GM12878 (cell line): ENCODE measurements at regions not wholly inside any gene's neighbourhood (a gene's known extent, or its start where the extent isn't known, plus 50 kb on each side); places are given as distances from the start of the nearest gene placed in this dataset.

Experiments
- ATAC-seq: fragments of 200-7000 bp; cut with Tn5 transposase; 3 replicates; pipeline ENCODE4 v1.9.1; 2020; ENCODE audit warnings: mild to moderate bottlenecking, moderate library complexity
- BruUV-seq: library from RNA; stranded (reverse); fragments of 400-500 nt; replicated peaks from 2 replicates; lab custom pipeline; 2021; lab: Mats Ljungman, UMichigan
- CTCF ChIA-PET: fragments of 300-600 bp; sonication (Branson Sonifier 250); formaldehyde crosslinking; extraction: SDS; loops from one replicate; lab custom pipeline; 2021; ENCODE audit warnings: inconsistent platforms; lab: Yijun Ruan, JAX
- POLR2A ChIA-PET: fragments of 350-600 bp; formaldehyde crosslinking; extraction: SDS; loops from one replicate; lab custom pipeline; 2021; ENCODE audit warnings: inconsistent platforms; lab: Charles Lee
- RAD21 ChIA-PET: fragments of 300-600 bp; sonication (Branson Sonifier 250); formaldehyde crosslinking; loops from one replicate; lab custom pipeline; 2023; ENCODE audit warnings: antibody characterized with exemption; ENCODE audit not compliant: unreplicated experiment; lab: Charles Lee
- SMC1A ChIA-PET: fragments of 300-600 bp; sonication (Branson Sonifier 250); formaldehyde crosslinking; loops from one replicate; lab custom pipeline; 2023; ENCODE audit not compliant: unreplicated experiment, uncharacterized antibody; lab: Charles Lee
- DNase-seq: peaks from one replicate; pipeline ENCODE4 v3.0.0-alpha.2; 2011; ENCODE audit warnings: low read depth, low spot score
- FAIRE-seq: peaks from 3 replicates; lab custom pipeline; 2011; peaks lifted over from hg19 to GRCh38; lab: Jason Lieb, UNC
- H2AFZ ChIP-seq: 2 replicates; pipeline ENCODE4 v1.6.0; 2011; ENCODE audit warnings: low read depth, low read length, control low read depth; ENCODE audit not compliant: control insufficient read depth
- H3K27ac ChIP-seq: 2 replicates; pipeline ENCODE4 v1.5.1; 2011; ENCODE audit warnings: control low read depth; ENCODE audit not compliant: control insufficient read depth, insufficient read depth
- H3K27me3 ChIP-seq, 2 experiments: replicated peaks in 1 of 2; 2 replicates each; pipeline versions ENCODE4 v1.6.0 to v1.6.1; 2011; ENCODE audit warnings: low read length in 1 of 2; ENCODE audit not compliant: control insufficient read depth in 2 of 2, insufficient read depth in 2 of 2
- H3K36me3 ChIP-seq, 2 experiments: 2 replicates each; pipeline ENCODE4 v1.5.1; 2011; ENCODE audit warnings: low read length in 1 of 2; ENCODE audit not compliant: control insufficient read depth in 2 of 2, insufficient read depth in 2 of 2
- H3K4me1 ChIP-seq: 2 replicates; pipeline ENCODE4 v1.6.1; 2011; ENCODE audit warnings: mild to moderate bottlenecking, low read length, moderate library complexity, mixed read lengths; ENCODE audit not compliant: control insufficient read depth, insufficient read depth
- H3K4me2 ChIP-seq: 2 replicates; pipeline ENCODE4 v1.6.0; 2011; ENCODE audit warnings: control low read depth; ENCODE audit not compliant: control insufficient read depth, insufficient read depth
- H3K4me3 ChIP-seq: fragments of 200-600 bp; sonication (generic); 2 replicates; pipeline ENCODE4 v1.5.1; 2016
- H3K79me2 ChIP-seq: 2 replicates; pipeline ENCODE4 v1.6.0; 2011; ENCODE audit warnings: low read length; ENCODE audit not compliant: control insufficient read depth, insufficient read depth
- H3K9ac ChIP-seq: 2 replicates; pipeline ENCODE4 v1.8.0; 2011; ENCODE audit warnings: low read length, control low read depth, mixed read lengths; ENCODE audit not compliant: control insufficient read depth, insufficient read depth
- H3K9me3 ChIP-seq: replicated peaks from 3 replicates; pipeline ENCODE4 v1.5.1; 2011; ENCODE audit warnings: mild to moderate bottlenecking, low read length; ENCODE audit not compliant: control insufficient read depth, insufficient read depth
- H4K20me1 ChIP-seq: 2 replicates; pipeline ENCODE4 v1.6.0; 2011; ENCODE audit not compliant: control insufficient read depth, insufficient read depth
- BCL11A ChIP-seq: IDR thresholded peaks from 2 replicates; pipeline ENCODE4 v1.6.1; 2011; ENCODE audit warnings: low read depth, low read length
- CHD1 ChIP-seq: IDR thresholded peaks from 2 replicates; pipeline ENCODE4 v1.6.1; 2012; ENCODE audit warnings: low read depth, low read length, improper control_type of control experiment
- EZH2 ChIP-seq: IDR thresholded peaks from 2 replicates; pipeline ENCODE4 v1.6.1; 2012; ENCODE audit warnings: low read depth, mild to moderate bottlenecking, control low read depth, inconsistent platforms, low read length, borderline replicate concordance; ENCODE audit not compliant: control insufficient read depth
- FOS ChIP-seq: IDR thresholded peaks from 3 replicates; pipeline ENCODE4 v1.6.1; 2011; ENCODE audit warnings: borderline replicate concordance; ENCODE audit not compliant: insufficient read length; ENCODE audit errors: extremely low read depth
- FOXM1 ChIP-seq: IDR thresholded peaks from 2 replicates; pipeline ENCODE4 v1.6.1; 2012; ENCODE audit warnings: low read depth, mild to moderate bottlenecking, inconsistent platforms, low read length, moderate library complexity
- GATAD2B ChIP-seq: fragments of 450-650 bp; conservative IDR thresholded peaks from 2 replicates; pipeline ENCODE4 v1.6.1; 2017; ENCODE audit warnings: low read depth, mild to moderate bottlenecking, moderate library complexity
- IRF4 ChIP-seq: IDR thresholded peaks from 2 replicates; pipeline ENCODE4 v1.6.1; 2011; ENCODE audit warnings: low read depth, low read length
- MEF2A ChIP-seq: IDR thresholded peaks from 2 replicates; pipeline ENCODE4 v1.6.1; 2011; ENCODE audit warnings: low read depth, mild to moderate bottlenecking, low read length, moderate library complexity; ENCODE audit not compliant: insufficient read depth
- MEF2B ChIP-seq: fragments of 450-650 bp; IDR thresholded peaks from 2 replicates; pipeline ENCODE4 v1.6.1; 2018; ENCODE audit warnings: mild to moderate bottlenecking, moderate library complexity; ENCODE audit not compliant: partially characterized antibody, poor library complexity, severe bottlenecking
- NR2C1 ChIP-seq: fragments of 450-650 bp; IDR thresholded peaks from 2 replicates; pipeline ENCODE4 v1.6.1; 2017; ENCODE audit warnings: antibody characterized with exemption, mild to moderate bottlenecking, moderate library complexity
- RBBP5 ChIP-seq: fragments of 200-600 bp; sonication (generic); conservative IDR thresholded peaks from 2 replicates; pipeline ENCODE4 v1.6.1; 2016
- SREBF1 ChIP-seq: IDR thresholded peaks from 2 replicates; pipeline ENCODE4 v1.6.1; 2012; ENCODE audit warnings: mild to moderate bottlenecking, low read length
- STAT3 ChIP-seq: IDR thresholded peaks from 2 replicates; pipeline ENCODE4 v1.6.1; 2011; ENCODE audit warnings: low read depth, low read length, improper control_type of control experiment
- TCF7 ChIP-seq: IDR thresholded peaks from 2 replicates; pipeline ENCODE4 v1.6.1; 2014; ENCODE audit warnings: antibody characterized with exemption, borderline replicate concordance
- ZBED1 ChIP-seq: IDR thresholded peaks from 2 replicates; pipeline ENCODE4 v1.6.1; 2016; ENCODE audit warnings: borderline replicate concordance
- ZZZ3 ChIP-seq: IDR thresholded peaks from 2 replicates; pipeline ENCODE4 v1.6.1; 2011; ENCODE audit warnings: low read depth; ENCODE audit not compliant: control insufficient read depth, insufficient read length
- WGBS: methylation state at CpG from one replicate; pipeline ENCODE4 v1.1.6; 2016; ENCODE audit warnings: low lambda C conversion rate; ENCODE audit not compliant: insufficient replicate concordance, insufficient coverage; ENCODE audit errors: missing lambda C conversion rate; 5-methylcytosine and 5-hydroxymethylcytosine counted together
- in situ Hi-C: fragments of 300-500 bp; cut with MboI; formaldehyde crosslinking; loops from 9 replicates; pipeline ENCODE4 v1.14.3; 2018; ENCODE audit warnings: mixed read lengths
- intact Hi-C: fragments of 100-400 bp; cut with micrococcal nuclease; formaldehyde crosslinking; loops from one replicate; pipeline ENCODE4 v1.14.2; 2022; ENCODE audit not compliant: unreplicated experiment
- TF ChIP-seq, protein P1 (sequence below): fragments of 450-650 bp; IDR thresholded peaks from 2 replicates; pipeline ENCODE4 v1.6.1; 2017; ENCODE audit warnings: borderline replicate concordance
- TF ChIP-seq, protein P2 (sequence below): fragments of 450-650 bp; formaldehyde crosslinking; IDR thresholded peaks from 2 replicates; pipeline ENCODE4 v1.4.0; 2022; ENCODE audit warnings: mild to moderate bottlenecking, moderate library complexity

- TF ChIP-seq IRF4 (no peak), RBBP5 (no peak), ZBED1 (no peak), FOS (no peak), TCF7 (no peak), NR2C1 (no peak), SREBF1 (no peak), EZH2 (no peak), BCL11A (no peak), FOXM1 (no peak), MEF2A (no peak), GATAD2B (no peak)
- TF ChIP-seq, protein P1, sequence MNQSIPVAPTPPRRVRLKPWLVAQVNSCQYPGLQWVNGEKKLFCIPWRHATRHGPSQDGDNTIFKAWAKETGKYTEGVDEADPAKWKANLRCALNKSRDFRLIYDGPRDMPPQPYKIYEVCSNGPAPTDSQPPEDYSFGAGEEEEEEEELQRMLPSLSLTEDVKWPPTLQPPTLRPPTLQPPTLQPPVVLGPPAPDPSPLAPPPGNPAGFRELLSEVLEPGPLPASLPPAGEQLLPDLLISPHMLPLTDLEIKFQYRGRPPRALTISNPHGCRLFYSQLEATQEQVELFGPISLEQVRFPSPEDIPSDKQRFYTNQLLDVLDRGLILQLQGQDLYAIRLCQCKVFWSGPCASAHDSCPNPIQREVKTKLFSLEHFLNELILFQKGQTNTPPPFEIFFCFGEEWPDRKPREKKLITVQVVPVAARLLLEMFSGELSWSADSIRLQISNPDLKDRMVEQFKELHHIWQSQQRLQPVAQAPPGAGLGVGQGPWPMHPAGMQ = no peak
Measured at GRCh38 chr12:132380641-132381040, 51.3 kb upstream of the GALNT9 start (continued).

GRCh38 chr12:132379996-132380395, 50.6 kb upstream of the GALNT9 start:
- intact Hi-C loops = no loop called here
- Histone ChIP-seq H3K36me3 (no peaks in the 10 kb centered on the region), H3K79me2 (no peaks in the 10 kb centered on the region), H3K4me3 (no peak overlapping the region), H3K27ac (no peak overlapping the region), H2AFZ (no peak overlapping the region), H3K4me2 (no peak overlapping the region), H3K9ac (no peak overlapping the region), H3K27me3 (peaks cover 0 to 3% of the 10 kb centered on the region in 2 experiments; a peak in 2 of 4 replicates), H3K9me3 (no peaks in the 10 kb centered on the region), H4K20me1 (no peaks in the 10 kb centered on the region), H3K4me1 (no peaks in the 10 kb centered on the region)
- ChIA-PET CTCF (interaction anchor here (1.0 to 1.2 kb wide), 2 partner anchors 226 to 235 kb away, joined by 3 to 4 read pairs; no protein-coding TSS in a partner anchor), RAD21 (no interaction called here), SMC1A (no interaction called here), POLR2A (no interaction called here)
- no peak for FAIRE-seq
- WGBS = 80% methylated on average over 25 of the region's 25 CpGs
- in situ Hi-C loops = no loop called here
- no peak for ATAC-seq
- no TSS peak for BruUV-seq
- TF ChIP-seq CHD1 = no peak
- TF ChIP-seq ZZZ3 = no peak
- TF ChIP-seq, protein P2, sequence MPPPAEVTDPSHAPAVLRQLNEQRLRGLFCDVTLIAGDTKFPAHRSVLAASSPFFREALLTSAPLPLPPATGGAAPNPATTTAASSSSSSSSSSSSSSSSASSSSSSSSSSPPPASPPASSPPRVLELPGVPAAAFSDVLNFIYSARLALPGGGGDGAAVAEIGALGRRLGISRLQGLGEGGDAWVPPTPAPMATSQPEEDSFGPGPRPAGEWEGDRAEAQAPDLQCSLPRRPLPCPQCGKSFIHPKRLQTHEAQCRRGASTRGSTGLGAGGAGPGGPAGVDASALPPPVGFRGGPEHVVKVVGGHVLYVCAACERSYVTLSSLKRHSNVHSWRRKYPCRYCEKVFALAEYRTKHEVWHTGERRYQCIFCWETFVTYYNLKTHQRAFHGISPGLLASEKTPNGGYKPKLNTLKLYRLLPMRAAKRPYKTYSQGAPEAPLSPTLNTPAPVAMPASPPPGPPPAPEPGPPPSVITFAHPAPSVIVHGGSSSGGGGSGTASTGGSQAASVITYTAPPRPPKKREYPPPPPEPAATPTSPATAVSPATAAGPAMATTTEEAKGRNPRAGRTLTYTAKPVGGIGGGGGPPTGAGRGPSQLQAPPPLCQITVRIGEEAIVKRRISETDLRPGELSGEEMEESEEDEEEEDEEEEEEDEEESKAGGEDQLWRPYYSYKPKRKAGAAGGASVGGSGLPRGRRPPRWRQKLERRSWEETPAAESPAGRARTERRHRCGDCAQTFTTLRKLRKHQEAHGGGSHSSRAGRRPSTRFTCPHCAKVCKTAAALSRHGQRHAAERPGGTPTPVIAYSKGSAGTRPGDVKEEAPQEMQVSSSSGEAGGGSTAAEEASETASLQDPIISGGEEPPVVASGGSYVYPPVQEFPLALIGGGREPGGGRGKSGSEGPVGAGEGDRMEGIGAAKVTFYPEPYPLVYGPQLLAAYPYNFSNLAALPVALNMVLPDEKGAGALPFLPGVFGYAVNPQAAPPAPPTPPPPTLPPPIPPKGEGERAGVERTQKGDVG (CRISPR knock-in tag) = no peak
- no peak for TF ChIP-seq STAT3
- TF ChIP-seq MEF2B = no peak
- no peak for DNase-seq
